ENCODE measurements at regions not wholly inside any gene's neighbourhood (a gene's known extent, or its start where the extent isn't known, plus 50 kb on each side); places are given as distances from the start of the nearest gene placed in this dataset.

DNA sequence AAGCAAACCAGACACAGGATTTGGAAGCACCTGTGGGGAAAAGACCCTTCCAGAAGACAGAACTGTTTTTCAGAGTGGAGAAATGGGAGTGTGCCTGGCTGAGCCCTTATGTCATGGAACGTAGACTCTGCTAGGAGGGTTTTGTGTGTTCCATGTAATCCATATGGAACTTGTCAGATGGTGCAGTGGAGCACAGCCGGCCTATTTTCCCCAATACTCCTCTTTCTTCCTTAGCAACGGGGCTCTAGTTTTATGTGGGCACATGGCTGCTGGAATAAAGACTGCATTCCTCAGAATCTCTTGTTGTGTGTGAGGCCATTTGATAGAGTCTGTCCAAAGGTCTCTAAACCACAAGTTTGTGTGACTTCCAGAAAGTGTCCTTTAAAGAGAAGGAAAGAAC is 284.0 kb downstream of the DRD1 start:
- Histone ChIP-seq H3K4me1 (ENCODE audit: insufficient read depth, low read length) (no peaks in the 10 kb centered on the region), H3K9ac (ENCODE audit: low read depth, low read length) (no peak overlapping the region), H3K27ac (ENCODE audit: low read length) (no peak overlapping the region), H3K9me3 (ENCODE audit: insufficient read depth, low read depth, low read length) (no peaks in the 10 kb centered on the region), H3K4me3 (ENCODE audit: low read length) (no peak overlapping the region), H3K36me3 (ENCODE audit: insufficient read depth, low read depth, low read length) (no peaks in the 10 kb centered on the region), H3K27me3 (ENCODE audit: insufficient read depth, low read length) (no peaks in the 10 kb centered on the region)

DNA sequence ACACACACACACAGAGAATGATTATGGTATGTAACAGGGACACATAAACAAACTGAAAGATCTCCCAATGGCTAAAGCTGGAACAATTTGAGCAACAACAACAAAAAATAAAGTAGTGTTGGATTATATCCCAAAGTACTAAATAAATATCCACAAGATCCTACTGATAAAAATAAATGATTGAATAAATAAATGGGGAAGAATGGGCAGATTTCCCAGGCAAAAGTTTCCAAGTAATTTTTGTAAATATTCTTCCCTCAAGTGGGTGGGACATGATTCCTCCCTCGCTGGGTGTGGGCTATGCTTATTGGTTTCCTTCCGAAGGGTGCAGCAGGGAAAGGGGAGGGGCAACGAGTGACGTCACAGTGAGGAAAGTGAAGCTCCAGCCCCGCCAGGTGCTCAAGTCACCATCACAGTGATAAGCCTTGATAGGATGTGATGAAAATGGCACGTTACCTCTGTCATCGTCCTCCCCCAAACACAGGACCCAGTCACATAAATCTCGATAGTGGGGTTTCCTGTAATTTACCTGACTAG is 295.3 kb downstream of the DRD1 start:
- Histone ChIP-seq H3K36me3 (ENCODE audit: insufficient read depth, low read depth, low read length) (no peaks in the 10 kb centered on the region), H3K27me3 (ENCODE audit: insufficient read depth, low read length) (no peaks in the 10 kb centered on the region), H3K4me1 (ENCODE audit: insufficient read depth, low read length) (no peaks in the 10 kb centered on the region), H3K9me3 (ENCODE audit: insufficient read depth, low read depth, low read length) (peaks cover 36% of the 10 kb centered on the region), H3K9ac (ENCODE audit: low read depth, low read length) (no peak overlapping the region), H3K4me3 (ENCODE audit: low read length) (no peak overlapping the region), H3K27ac (ENCODE audit: low read length) (no peak overlapping the region)

DNA sequence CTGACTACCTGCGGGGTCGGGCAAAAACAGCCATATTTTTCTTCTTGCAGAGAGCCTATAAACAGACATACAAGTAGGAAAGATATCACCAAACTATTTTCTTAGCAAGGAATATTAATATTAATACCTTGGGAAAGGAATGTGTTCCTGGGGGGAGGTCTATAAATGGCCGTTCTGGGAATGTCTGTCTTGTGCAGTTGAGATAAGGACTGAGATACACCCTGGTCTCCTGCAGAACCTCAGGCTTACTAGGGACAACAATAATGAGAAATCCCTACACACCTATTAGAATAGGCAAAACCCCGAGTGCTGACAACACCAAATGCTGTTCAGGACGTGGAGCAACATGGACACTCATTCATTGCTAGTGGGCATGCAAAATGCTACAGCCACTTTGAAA is 297.2 kb downstream of the DRD1 start:
- Histone ChIP-seq H3K9me3 (ENCODE audit: insufficient read depth, low read depth, low read length) (peaks cover 33% of the 10 kb centered on the region), H3K4me1 (ENCODE audit: insufficient read depth, low read length) (no peaks in the 10 kb centered on the region), H3K9ac (ENCODE audit: low read depth, low read length) (no peak overlapping the region), H3K27me3 (ENCODE audit: insufficient read depth, low read length) (no peaks in the 10 kb centered on the region), H3K27ac (ENCODE audit: low read length) (no peak overlapping the region), H3K36me3 (ENCODE audit: insufficient read depth, low read depth, low read length) (no peaks in the 10 kb centered on the region), H3K4me3 (ENCODE audit: low read length) (no peak overlapping the region)

DNA sequence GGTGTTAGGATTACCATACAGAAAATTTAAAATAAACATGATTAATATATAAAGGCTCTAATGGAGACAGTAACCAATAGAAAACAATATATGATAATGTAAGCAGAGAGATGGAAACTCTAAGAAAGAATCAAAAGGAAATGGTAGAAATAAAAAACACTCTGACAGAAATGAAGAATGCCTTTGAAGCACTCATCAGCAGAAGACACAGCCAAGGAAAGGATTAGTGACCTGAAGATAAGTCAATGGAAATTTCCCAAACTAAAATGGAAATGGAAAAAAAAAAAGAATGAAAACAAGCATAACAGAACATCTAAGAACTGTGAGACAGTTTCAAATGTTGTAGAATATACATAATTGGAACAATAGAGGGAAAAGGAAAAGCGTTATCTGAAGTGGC is 302.6 kb downstream of the DRD1 start:
- Histone ChIP-seq H3K27me3 (ENCODE audit: insufficient read depth, low read length) (no peaks in the 10 kb centered on the region), H3K9ac (ENCODE audit: low read depth, low read length) (no peak overlapping the region), H3K9me3 (ENCODE audit: insufficient read depth, low read depth, low read length) (peaks cover 10% of the 10 kb centered on the region; the same call in 1 of the 2 replicates), H3K4me3 (ENCODE audit: low read length) (no peak overlapping the region), H3K27ac (ENCODE audit: low read length) (no peak overlapping the region), H3K4me1 (ENCODE audit: insufficient read depth, low read length) (no peaks in the 10 kb centered on the region), H3K36me3 (ENCODE audit: insufficient read depth, low read depth, low read length) (no peaks in the 10 kb centered on the region)

DNA sequence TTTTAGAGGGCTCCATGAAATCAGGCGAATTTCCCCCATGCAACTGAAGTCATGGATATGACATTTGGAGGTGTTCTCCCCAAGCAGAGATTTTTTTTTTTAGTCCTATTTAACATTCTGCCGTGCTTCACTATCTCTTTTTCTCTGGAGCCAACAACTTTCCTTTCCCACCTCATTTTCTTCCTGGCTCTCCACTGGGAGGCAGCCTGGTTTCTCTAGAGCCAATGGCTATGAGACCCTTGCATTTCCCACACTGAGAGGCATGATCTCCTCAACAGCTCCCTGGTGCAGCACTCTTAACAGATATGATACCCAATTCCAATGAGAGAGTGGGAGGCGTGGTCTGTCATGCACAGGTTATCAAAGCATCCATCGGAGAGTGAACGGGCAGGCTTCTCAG is 310.8 kb downstream of the DRD1 start:
- Histone ChIP-seq H3K9me3 (ENCODE audit: insufficient read depth, low read depth, low read length) (no peaks in the 10 kb centered on the region), H3K36me3 (ENCODE audit: insufficient read depth, low read depth, low read length) (no peaks in the 10 kb centered on the region), H3K27me3 (ENCODE audit: insufficient read depth, low read length) (no peaks in the 10 kb centered on the region), H3K4me1 (ENCODE audit: insufficient read depth, low read length) (peaks cover 23% of the 10 kb centered on the region; the same call in 1 of the 2 replicates), H3K9ac (ENCODE audit: low read depth, low read length) (no peak overlapping the region), H3K4me3 (ENCODE audit: low read length) (no peak overlapping the region), H3K27ac (ENCODE audit: low read length) (no peak overlapping the region)

DNA sequence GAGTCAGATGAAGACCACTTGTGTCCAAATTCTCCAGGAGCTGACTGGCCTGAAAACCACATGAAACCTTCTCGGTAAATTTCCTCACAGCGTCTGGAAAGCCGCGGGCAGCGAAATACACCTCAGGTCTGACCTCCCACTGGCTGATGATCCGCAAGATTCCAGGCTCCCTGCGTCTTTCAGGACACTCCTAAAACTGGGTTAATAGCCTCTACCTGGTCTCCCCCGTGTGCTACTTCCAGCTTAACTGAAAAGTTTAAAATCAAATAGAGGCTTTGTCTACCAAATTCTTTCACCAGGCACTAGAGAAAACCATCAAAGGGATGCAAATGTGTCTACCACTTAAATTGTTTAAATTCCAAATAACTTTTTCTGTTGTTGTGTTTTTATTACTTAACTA is 312.6 kb downstream of the DRD1 start:
- Histone ChIP-seq H3K9ac (ENCODE audit: low read depth, low read length) (0 out of 2 replicates have a peak overlapping the region, but pooled peaks have one; percentile 12), H3K27me3 (ENCODE audit: insufficient read depth, low read length) (no peaks in the 10 kb centered on the region), H3K4me1 (ENCODE audit: insufficient read depth, low read length) (peaks cover 23% of the 10 kb centered on the region; the same call in 1 of the 2 replicates), H3K36me3 (ENCODE audit: insufficient read depth, low read depth, low read length) (no peaks in the 10 kb centered on the region), H3K27ac (ENCODE audit: low read length) (no peak overlapping the region), H3K9me3 (ENCODE audit: insufficient read depth, low read depth, low read length) (no peaks in the 10 kb centered on the region), H3K4me3 (ENCODE audit: low read length) (peak overlapping the region; percentile 55)

DNA sequence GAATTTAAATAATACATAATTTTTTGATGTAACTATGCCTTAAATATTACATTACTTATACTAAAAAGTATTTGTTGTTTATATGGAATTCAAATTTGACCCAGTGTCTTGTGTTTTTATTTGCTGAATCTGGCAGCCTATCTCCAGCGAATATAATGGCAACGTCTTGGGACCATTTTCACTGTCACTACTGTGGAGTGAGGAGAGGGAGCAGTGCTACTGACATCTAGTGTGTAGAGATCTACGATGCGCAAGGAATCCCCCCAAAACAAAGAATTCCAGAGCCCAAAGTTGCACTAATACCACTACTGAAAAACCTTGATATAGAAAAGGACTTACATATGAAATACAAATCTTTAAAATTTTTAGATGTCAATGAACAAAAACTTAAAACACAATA is 314.4 kb downstream of the DRD1 start:
- no peaks in the 10 kb centered on the region for H3K9me3 ChIP-seq (ENCODE audit: insufficient read depth, low read depth, low read length)
- no peak overlapping the region for H3K9ac ChIP-seq (ENCODE audit: low read depth, low read length)
- H3K36me3 ChIP-seq (ENCODE audit: insufficient read depth, low read depth, low read length): no peaks in the 10 kb centered on the region
- H3K27ac ChIP-seq (ENCODE audit: low read length): no peak overlapping the region
- H3K4me1 ChIP-seq (ENCODE audit: insufficient read depth, low read length): peaks cover 23% of the 10 kb centered on the region; the same call in 1 of the 2 replicates
- H3K27me3 ChIP-seq (ENCODE audit: insufficient read depth, low read length): no peaks in the 10 kb centered on the region
- H3K4me3 ChIP-seq (ENCODE audit: low read length): no peak overlapping the region

DNA sequence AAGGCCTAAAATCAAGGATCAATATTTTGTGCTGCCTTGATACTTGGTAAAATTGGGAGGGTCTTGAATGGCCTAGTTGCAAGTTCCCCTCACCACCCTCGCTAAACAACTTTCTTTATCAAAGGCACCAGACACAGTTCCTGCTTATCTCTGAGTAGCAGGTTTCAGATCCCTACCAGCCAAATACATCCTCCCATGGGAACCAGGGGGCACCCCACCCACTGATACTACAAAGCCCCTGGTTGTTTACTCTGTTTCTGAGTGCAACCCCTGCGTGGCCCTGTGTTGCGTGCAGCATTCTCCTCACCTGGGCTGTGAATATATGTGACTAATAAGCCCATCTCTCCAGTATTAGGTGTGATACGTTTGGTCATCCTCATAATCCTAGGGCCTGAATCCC is 314.9 kb downstream of the DRD1 start:
- Histone ChIP-seq H3K9ac (ENCODE audit: low read depth, low read length) (no peak overlapping the region), H3K4me3 (ENCODE audit: low read length) (no peak overlapping the region), H3K27ac (ENCODE audit: low read length) (no peak overlapping the region), H3K4me1 (ENCODE audit: insufficient read depth, low read length) (peaks cover 23% of the 10 kb centered on the region; the same call in 1 of the 2 replicates), H3K36me3 (ENCODE audit: insufficient read depth, low read depth, low read length) (no peaks in the 10 kb centered on the region), H3K9me3 (ENCODE audit: insufficient read depth, low read depth, low read length) (no peaks in the 10 kb centered on the region), H3K27me3 (ENCODE audit: insufficient read depth, low read length) (no peaks in the 10 kb centered on the region)

DNA sequence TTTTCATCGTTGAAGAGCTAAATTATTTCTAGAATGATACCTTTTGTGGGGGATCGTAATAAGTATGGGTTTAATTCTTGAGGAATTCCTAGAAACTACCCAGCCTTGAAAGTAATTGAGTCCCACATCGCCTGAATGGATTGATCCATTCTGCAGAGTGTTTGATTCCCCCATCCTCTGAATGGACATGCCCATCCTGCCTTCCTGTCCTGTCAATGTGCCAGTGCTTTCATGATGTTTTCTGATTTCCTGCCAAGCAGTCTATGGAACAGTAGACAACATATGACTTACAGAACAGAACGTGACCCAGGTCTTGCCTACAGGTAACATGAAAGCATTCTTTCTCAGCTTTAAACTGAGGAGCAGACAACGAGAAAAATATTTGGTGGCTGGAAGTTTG is 319.2 kb downstream of the DRD1 start:
- H3K27ac ChIP-seq (ENCODE audit: low read length): no peak overlapping the region
- H3K9me3 ChIP-seq (ENCODE audit: insufficient read depth, low read depth, low read length): no peaks in the 10 kb centered on the region
- peaks cover 7% of the 10 kb centered on the region; the same call in 1 of the 2 replicates for H3K4me1 ChIP-seq (ENCODE audit: insufficient read depth, low read length)
- H3K27me3 ChIP-seq (ENCODE audit: insufficient read depth, low read length): no peaks in the 10 kb centered on the region
- H3K36me3 ChIP-seq (ENCODE audit: insufficient read depth, low read depth, low read length): no peaks in the 10 kb centered on the region
- H3K9ac ChIP-seq (ENCODE audit: low read depth, low read length): no peak overlapping the region
- H3K4me3 ChIP-seq (ENCODE audit: low read length): no peak overlapping the region

DNA sequence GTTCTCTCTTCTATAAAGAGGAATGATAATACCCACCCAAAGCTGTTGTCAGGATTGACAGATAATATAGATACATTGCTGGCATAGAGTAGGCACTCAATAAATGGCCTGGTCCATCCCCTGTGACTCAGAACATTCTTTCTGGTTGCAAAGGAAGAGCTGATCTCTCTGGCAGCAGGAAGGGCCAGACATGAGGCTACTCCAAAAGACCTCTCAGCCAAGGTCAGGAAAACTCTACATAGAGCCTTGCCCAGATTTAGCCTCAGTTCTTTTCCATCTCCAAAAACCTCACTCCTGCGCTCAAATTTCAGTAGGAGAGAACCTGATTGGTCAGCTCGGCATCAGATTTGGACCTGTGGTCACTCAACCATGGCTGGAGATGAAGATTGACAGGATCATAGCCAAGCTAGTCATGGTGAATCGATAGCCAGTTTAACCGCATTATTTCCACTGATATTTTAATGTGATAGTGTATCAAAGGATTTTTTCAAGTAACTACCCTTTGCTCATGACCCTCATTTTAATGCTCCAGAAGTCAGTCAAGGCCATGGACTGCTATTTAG is 319.6 kb downstream of the DRD1 start:
- Histone ChIP-seq H3K9ac (ENCODE audit: low read depth, low read length) (no peak overlapping the region), H3K27ac (ENCODE audit: low read length) (no peak overlapping the region), H3K27me3 (ENCODE audit: insufficient read depth, low read length) (no peaks in the 10 kb centered on the region), H3K36me3 (ENCODE audit: insufficient read depth, low read depth, low read length) (no peaks in the 10 kb centered on the region), H3K9me3 (ENCODE audit: insufficient read depth, low read depth, low read length) (no peaks in the 10 kb centered on the region), H3K4me3 (ENCODE audit: low read length) (no peak overlapping the region), H3K4me1 (ENCODE audit: insufficient read depth, low read length) (peaks cover 6% of the 10 kb centered on the region; the same call in 1 of the 2 replicates)

DNA sequence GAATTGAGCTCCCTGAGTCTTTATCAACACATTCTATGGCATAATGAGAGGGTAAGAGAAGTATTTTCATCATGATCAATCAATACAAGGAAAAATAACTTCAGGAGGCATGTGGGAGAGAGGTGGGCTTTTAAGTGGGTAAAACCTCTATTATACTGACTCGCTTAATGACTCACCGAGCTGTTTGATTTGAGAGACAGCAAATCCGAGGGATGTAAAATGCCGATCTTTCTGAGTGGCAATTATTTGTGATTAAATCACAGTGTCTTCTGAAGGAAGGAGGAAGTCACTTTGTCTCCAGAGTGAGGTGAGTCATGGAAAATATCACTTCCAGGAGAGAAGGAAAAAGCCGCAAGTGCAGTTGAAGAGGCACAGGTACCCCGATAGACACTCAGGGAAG is 320.4 kb downstream of the DRD1 start:
- no peaks in the 10 kb centered on the region for H3K27me3 ChIP-seq (ENCODE audit: insufficient read depth, low read length)
- no peak overlapping the region for H3K9ac ChIP-seq (ENCODE audit: low read depth, low read length)
- no peak overlapping the region for H3K4me3 ChIP-seq (ENCODE audit: low read length)
- no peaks in the 10 kb centered on the region for H3K36me3 ChIP-seq (ENCODE audit: insufficient read depth, low read depth, low read length)
- no peaks in the 10 kb centered on the region for H3K9me3 ChIP-seq (ENCODE audit: insufficient read depth, low read depth, low read length)
- no peak overlapping the region for H3K27ac ChIP-seq (ENCODE audit: low read length)
- H3K4me1 ChIP-seq (ENCODE audit: insufficient read depth, low read length): no peaks in the 10 kb centered on the region; the same call in 1 of the 2 replicates

DNA sequence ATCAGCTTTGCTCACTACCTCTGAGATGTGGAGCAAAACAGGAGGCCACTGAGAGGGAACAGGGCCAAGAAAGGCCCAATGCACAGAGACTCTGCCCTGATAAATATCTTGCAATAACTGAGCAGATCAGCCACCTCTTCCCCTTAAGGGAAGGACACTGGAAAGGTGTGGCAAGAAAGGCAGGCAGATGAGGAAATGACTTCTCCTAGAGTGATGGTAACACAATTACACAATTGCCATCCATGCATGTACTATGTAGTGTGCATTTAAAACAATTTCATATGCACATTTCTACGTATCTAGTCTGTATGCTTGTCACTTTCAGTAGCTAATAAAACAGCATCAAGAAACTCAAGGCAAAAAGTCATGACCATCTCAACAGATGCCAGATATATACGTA is 322.5 kb downstream of the DRD1 start:
- H3K36me3 ChIP-seq (ENCODE audit: insufficient read depth, low read depth, low read length): no peaks in the 10 kb centered on the region
- H3K27me3 ChIP-seq (ENCODE audit: insufficient read depth, low read length): no peaks in the 10 kb centered on the region; the same call in 1 of the 2 replicates
- H3K9ac ChIP-seq (ENCODE audit: low read depth, low read length): no peak overlapping the region
- H3K4me1 ChIP-seq (ENCODE audit: insufficient read depth, low read length): peaks cover 4% of the 10 kb centered on the region; the same call in 1 of the 2 replicates
- H3K4me3 ChIP-seq (ENCODE audit: low read length): no peak overlapping the region
- H3K9me3 ChIP-seq (ENCODE audit: insufficient read depth, low read depth, low read length): no peaks in the 10 kb centered on the region
- H3K27ac ChIP-seq (ENCODE audit: low read length): no peak overlapping the region
